ENCODE measurements at regions not wholly inside any gene's neighbourhood (a gene's known extent, or its start where the extent isn't known, plus 50 kb on each side); places are given as distances from the start of the nearest gene placed in this dataset.
"Not testable (repeated sequence)": the region's sequence is repeated elsewhere in the genome, so short reads cannot be mapped to it uniquely, and the experiment has no call there.

- no peak for TF ChIP-seq CTCF (IDR thresholded peaks at IDR 0.05 in 2 of 3, conservative IDR thresholded peaks at IDR 0.05 in 1 of 3; ENCODE audit: borderline replicate concordance in 1 of 3, insufficient read depth in 1 of 3, low read depth in 2 of 3, low read length in 2 of 3)
- TF ChIP-seq JUND (IDR thresholded peaks at IDR 0.05): no peak
- TF ChIP-seq ELF1 (IDR thresholded peaks at IDR 0.05; ENCODE audit: borderline replicate concordance, low read depth): no peak
- TF ChIP-seq ZNF274 (IDR thresholded peaks at IDR 0.05; ENCODE audit: low read depth, low read length): no peak
- no peak for TF ChIP-seq EGR1 (IDR thresholded peaks at IDR 0.05; ENCODE audit: low read depth)
- TF ChIP-seq EZH2 (IDR thresholded peaks at IDR 0.05): no peak
Observed at GRCh38 chr11:44389963-44390605, 80.1 kb upstream of the ALX4 start (continued).

- RAD21 ChIA-PET (ENCODE audit: low non-redundant PET in 1 of 2, low total read pairs in 2 of 2, uncharacterized antibody in 2 of 2, unreplicated experiment in 2 of 2); H3K4me2 ChIP-seq (ENCODE audit: low read length); H3K27ac ChIP-seq (ENCODE audit: low read depth, low read length); DNase-seq (ENCODE audit: low read depth, low spot score); H3K4me1 ChIP-seq (ENCODE audit: control insufficient read depth in 1 of 2, insufficient read depth in 2 of 2, low read length in 2 of 2); H3K9me3 ChIP-seq (ENCODE audit: control insufficient read depth in 1 of 2, insufficient read depth in 1 of 2, low read depth in 1 of 2, low read length in 2 of 2); H3K79me2 ChIP-seq (ENCODE audit: insufficient read depth, low read length); H3K9me2 ChIP-seq (ENCODE audit: insufficient read depth); CTCF ChIA-PET; H2AFZ ChIP-seq (ENCODE audit: low read depth, low read length, poor library complexity, severe bottlenecking); ATAC-seq; H3K27me3 ChIP-seq (ENCODE audit: insufficient read depth, low read length); POLR2A ChIA-PET; intact Hi-C loops (cut with micrococcal nuclease); H3K36me3 ChIP-seq (ENCODE audit: control insufficient read depth in 1 of 2, insufficient read depth in 2 of 2, low read length in 2 of 2); H3K9ac ChIP-seq (ENCODE audit: low read length); H4K20me1 ChIP-seq (ENCODE audit: insufficient read depth); H3K4me3 ChIP-seq (replicated peaks in 1 of 2; ENCODE audit: low read depth in 1 of 2, low read length in 2 of 2); BruUV-seq (replicated peaks): not testable (repeated sequence)
Observed at GRCh38 chr11:44391004-44391403, 81.1 kb upstream of the ALX4 start.

- not testable (repeated sequence) for H2AFZ ChIP-seq (ENCODE audit: low read depth, low read length, poor library complexity, severe bottlenecking); ATAC-seq
Observed at GRCh38 chr11:44396746-44397145, 86.8 kb upstream of the ALX4 start.

More at GRCh38 chr11:44396746-44397145, 86.8 kb upstream of the ALX4 start:
- RAD21 ChIA-PET (ENCODE audit: low non-redundant PET in 1 of 2, low total read pairs in 2 of 2, uncharacterized antibody in 2 of 2, unreplicated experiment in 2 of 2); DNase-seq (ENCODE audit: low read depth, low spot score); intact Hi-C loops (cut with micrococcal nuclease); H3K9ac ChIP-seq (ENCODE audit: low read length); H3K27me3 ChIP-seq (ENCODE audit: insufficient read depth, low read length); H4K20me1 ChIP-seq (ENCODE audit: insufficient read depth); H3K4me1 ChIP-seq (ENCODE audit: control insufficient read depth in 1 of 2, insufficient read depth in 2 of 2, low read length in 2 of 2); H3K36me3 ChIP-seq (ENCODE audit: control insufficient read depth in 1 of 2, insufficient read depth in 2 of 2, low read length in 2 of 2); H3K9me3 ChIP-seq (ENCODE audit: control insufficient read depth in 1 of 2, insufficient read depth in 1 of 2, low read depth in 1 of 2, low read length in 2 of 2); H3K9me2 ChIP-seq (ENCODE audit: insufficient read depth); H3K27ac ChIP-seq (ENCODE audit: low read depth, low read length); H3K79me2 ChIP-seq (ENCODE audit: insufficient read depth, low read length); H3K4me2 ChIP-seq (ENCODE audit: low read length); BruUV-seq (replicated peaks); POLR2A ChIA-PET; H3K4me3 ChIP-seq (replicated peaks in 1 of 2; ENCODE audit: low read depth in 1 of 2, low read length in 2 of 2); CTCF ChIA-PET: not testable (repeated sequence)

Measured in HCT116 (cell line).